IMR-90 (cell line): ENCODE measurements at regions not wholly inside any gene's neighbourhood (a gene's known extent, or its start where the extent isn't known, plus 50 kb on each side); places are given as distances from the start of the nearest gene placed in this dataset.

Experiments used
- ATAC-seq: fragments of 200-7000 bp; cut with Tn5 transposase; 2 replicates; pipeline ENCODE4 v1.9.1; 2020; ENCODE audit warnings: low read depth, mild to moderate bottlenecking, moderate library complexity
- BruUV-seq: library from RNA; stranded (reverse); fragments of 400-500 nt; replicated peaks from 2 replicates; lab custom pipeline; 2021; lab: Mats Ljungman, UMichigan
- CTCF ChIA-PET: fragments of 300-600 bp; formaldehyde crosslinking; extraction: SDS; loops from one replicate; lab custom pipeline; 2021; ENCODE audit warnings: antibody characterized with exemption; lab: Yijun Ruan, JAX
- POLR2A ChIA-PET: fragments of 300-600 bp; sonication (Branson Sonifier 250); formaldehyde crosslinking; loops from one replicate; lab custom pipeline; 2022; ENCODE audit warnings: antibody characterized with exemption; ENCODE audit not compliant: unreplicated experiment; lab: Charles Lee
- DNase-seq: peaks from one replicate; pipeline ENCODE4 v3.0.0; 2013
- H2AFZ ChIP-seq: replicated peaks from 2 replicates; pipeline ENCODE3; 2013; ENCODE audit warnings: low read length, mild to moderate bottlenecking; ENCODE audit not compliant: poor library complexity
- H2AK5ac ChIP-seq: 2 replicates; pipeline ENCODE4 v1.6.1; 2013; ENCODE audit warnings: low read depth, low read length, inconsistent platforms
- H2AK9ac ChIP-seq: replicated peaks from 2 replicates; pipeline ENCODE3; 2013; ENCODE audit warnings: mild to moderate bottlenecking, low read depth, low read length, moderate library complexity; ENCODE audit not compliant: poor library complexity
- H2BK120ac ChIP-seq: 2 replicates; pipeline ENCODE4 v1.6.1; 2013; ENCODE audit warnings: low read depth, low read length, inconsistent platforms
- H2BK15ac ChIP-seq: 3 replicates; pipeline ENCODE4 v1.6.1; 2013; ENCODE audit warnings: low read depth, low read length, inconsistent platforms
- H2BK20ac ChIP-seq: 2 replicates; pipeline ENCODE4 v1.6.1; 2013; ENCODE audit warnings: low read depth, mild to moderate bottlenecking, inconsistent platforms, low read length, moderate library complexity
- H2BK5ac ChIP-seq: 2 replicates; pipeline ENCODE4 v1.6.1; 2013; ENCODE audit warnings: mild to moderate bottlenecking, low read depth, low read length, inconsistent platforms; ENCODE audit not compliant: poor library complexity, severe bottlenecking
- H3K14ac ChIP-seq: replicated peaks from 2 replicates; pipeline ENCODE4 v1.6.1; 2013; ENCODE audit warnings: low read depth, low read length, inconsistent platforms
- H3K18ac ChIP-seq: 2 replicates; pipeline ENCODE4 v1.6.1; 2013; ENCODE audit warnings: low read depth, low read length, control low read depth
- H3K23ac ChIP-seq: 2 replicates; pipeline ENCODE4 v1.6.1; 2013; ENCODE audit warnings: low read depth, low read length, inconsistent platforms
- H3K27ac ChIP-seq: 2 replicates; pipeline ENCODE4 v1.5.1; 2013; ENCODE audit warnings: mild to moderate bottlenecking, control low read depth, low read length; ENCODE audit not compliant: insufficient read depth
- H3K27me3 ChIP-seq: 2 replicates; pipeline ENCODE4 v1.6.1; 2013; ENCODE audit warnings: low read length; ENCODE audit not compliant: control insufficient read depth, insufficient read depth
- H3K36me3 ChIP-seq: 2 replicates; pipeline ENCODE4 v1.6.1; 2013; ENCODE audit warnings: low read length, mixed read lengths; ENCODE audit not compliant: control insufficient read depth, insufficient read depth
- H3K4ac ChIP-seq: 2 replicates; pipeline ENCODE4 v1.6.1; 2013; ENCODE audit warnings: low read depth, low read length, inconsistent platforms
- H3K4me1 ChIP-seq: 2 replicates; pipeline ENCODE4 v1.6.1; 2013; ENCODE audit warnings: low read length, mixed read lengths; ENCODE audit not compliant: control insufficient read depth, insufficient read depth
- H3K4me2 ChIP-seq: 2 replicates; pipeline ENCODE4 v1.6.1; 2013; ENCODE audit warnings: low read depth, mild to moderate bottlenecking, control low read depth, low read length, moderate library complexity
- H3K4me3 ChIP-seq: 2 replicates; pipeline ENCODE4 v1.5.1; 2013; ENCODE audit warnings: low read depth, mild to moderate bottlenecking, control low read depth, low read length, moderate library complexity; ENCODE audit not compliant: insufficient read depth
- H3K56ac ChIP-seq: 2 replicates; pipeline ENCODE4 v1.6.1; 2013; ENCODE audit warnings: low read length, inconsistent platforms; ENCODE audit not compliant: insufficient read depth; ENCODE audit errors: extremely low read depth
- H3K79me1 ChIP-seq, 2 experiments: 2 replicates each; pipeline ENCODE4 v1.6.1; 2013; ENCODE audit warnings: low read length in 2 of 2, inconsistent platforms in 1 of 2, low read depth in 1 of 2
- H3K9ac ChIP-seq: 2 replicates; pipeline ENCODE4 v1.6.1; 2013; ENCODE audit warnings: low read depth, low read length, control low read depth
- H3K9me1 ChIP-seq: 2 replicates; pipeline ENCODE4 v1.6.1; 2013; ENCODE audit warnings: low read length, inconsistent platforms; ENCODE audit not compliant: insufficient read depth
- H3K9me3 ChIP-seq: 2 replicates; pipeline ENCODE4 v1.6.1; 2013; ENCODE audit warnings: low read length; ENCODE audit not compliant: control insufficient read depth, insufficient read depth
- H4K20me1 ChIP-seq: 2 replicates; pipeline ENCODE4 v1.6.1; 2013; ENCODE audit warnings: low read length, inconsistent platforms; ENCODE audit not compliant: insufficient read depth
- H4K5ac ChIP-seq: 2 replicates; pipeline ENCODE4 v1.6.1; 2013; ENCODE audit warnings: mild to moderate bottlenecking, low read depth, low read length, control low read depth
- H4K8ac ChIP-seq, 2 experiments: 2 replicates each; pipeline ENCODE4 v1.6.1; 2013; ENCODE audit warnings: low read depth in 2 of 2, low read length in 2 of 2, control low read depth in 1 of 2, inconsistent platforms in 1 of 2
- H4K91ac ChIP-seq: 2 replicates; pipeline ENCODE4 v1.6.1; 2013; ENCODE audit warnings: low read depth, low read length, inconsistent platforms; ENCODE audit not compliant: insufficient read depth
- CTCF ChIP-seq: conservative IDR thresholded peaks from 2 replicates; pipeline ENCODE4 v1.5.1; 2012; ENCODE audit warnings: mild to moderate bottlenecking, low read depth, low read length, improper control_type of control experiment
- MXI1 ChIP-seq: IDR thresholded peaks from 2 replicates; pipeline ENCODE4 v1.6.1; 2012; ENCODE audit warnings: low read depth, mild to moderate bottlenecking, low read length, moderate library complexity, borderline replicate concordance
- SMC3 ChIP-seq: fragments of 150-350 bp; IDR thresholded peaks from 2 replicates; pipeline ENCODE4 v1.6.1; 2016; ENCODE audit warnings: low read depth, mild to moderate bottlenecking, antibody characterized with exemption, low read length, moderate library complexity
- WGBS, 2 experiments: methylation state at CpG; one replicate each; pipeline versions ENCODE4 v1.1.5 to v1.1.7; 2013; ENCODE audit warnings: missing lambda C conversion rate in 2 of 2; ENCODE audit not compliant: insufficient read length in 1 of 2; ENCODE audit errors: extremely low coverage in 2 of 2; 5-methylcytosine and 5-hydroxymethylcytosine counted together
- dilution Hi-C: fragments of 300-500 bp; cut with HindIII; formaldehyde crosslinking; loops from one replicate; pipeline ENCODE4 v1.14.3; 2018; ENCODE audit warnings: low sequenced_read_pairs; ENCODE audit not compliant: unreplicated experiment
- in situ Hi-C: fragments of 300-500 bp; cut with MboI; formaldehyde crosslinking; loops from 3 replicates; pipeline ENCODE4 v1.14.3; 2019; ENCODE audit warnings: low sequenced_read_pairs, inconsistent platforms, mixed read lengths
- intact Hi-C: fragments of 100-400 bp; cut with micrococcal nuclease; formaldehyde crosslinking; loops from 2 replicates; pipeline ENCODE4 v1.10.0; 2022

- no peak overlapping the region for H3K23ac ChIP-seq
- H3K18ac ChIP-seq = no peak overlapping the region
- in situ Hi-C loops (no loop called here), intact Hi-C loops (no loop called here), dilution Hi-C loops (no loop called here)
- no peak overlapping the region for H4K8ac ChIP-seq
- no peak overlapping the region for H2AK9ac ChIP-seq
- H3K4ac ChIP-seq = no peak overlapping the region
- H2BK120ac ChIP-seq = no peak overlapping the region
- H3K36me3 ChIP-seq = no peaks in the 10 kb centered on the region
- WGBS, 2 experiments = no CpG with 5 or more reads among the region's 3 CpGs
- no peak for TF ChIP-seq MXI1
- TF ChIP-seq SMC3 = no peak
- TF ChIP-seq CTCF = no peak
- no peak overlapping the region for H3K14ac ChIP-seq
- no peak overlapping the region for H3K4me2 ChIP-seq
- H4K20me1 ChIP-seq = no peaks in the 10 kb centered on the region
- H3K9me3 ChIP-seq = no peaks in the 10 kb centered on the region
- H3K27me3 ChIP-seq = no peaks in the 10 kb centered on the region; the same call in 1 of the 2 replicates
- BruUV-seq = no TSS peak
- no peak overlapping the region for H3K56ac ChIP-seq
- ChIA-PET CTCF (no interaction called here), POLR2A (no interaction called here)
- H4K5ac ChIP-seq = no peak overlapping the region
- H2AK5ac ChIP-seq = no peak overlapping the region
- H3K27ac ChIP-seq = no peak overlapping the region
- H3K4me1 ChIP-seq = no peaks in the 10 kb centered on the region
- DNase-seq (peak; percentile 1), ATAC-seq (no peak)
- no peak overlapping the region for H3K4me3 ChIP-seq
- no peak overlapping the region for H3K9ac ChIP-seq
- H2BK5ac ChIP-seq = no peak overlapping the region
- H2BK15ac ChIP-seq = no peak overlapping the region
- no peak overlapping the region for H2AFZ ChIP-seq
- H4K91ac ChIP-seq = no peak overlapping the region
- H2BK20ac ChIP-seq = no peak overlapping the region
- H3K79me1 ChIP-seq = no peaks in the 10 kb centered on the region
- no peaks in the 10 kb centered on the region for H3K9me1 ChIP-seq
These were observed 121.0 kb upstream of the IRX3 start for GRCh38 chr16:54407596-54407995.
